ENCODE measurements at regions not wholly inside any gene's neighbourhood (a gene's known extent, or its start where the extent isn't known, plus 50 kb on each side); places are given as distances from the start of the nearest gene placed in this dataset.

- Histone ChIP-seq H3K27me3 (ENCODE audit: control insufficient read depth, insufficient read depth, low read length) (peaks cover 23% of the 10 kb centered on the region), H3K4me1 (ENCODE audit: control insufficient read depth, insufficient read depth, low read length) (peaks cover 32% of the 10 kb centered on the region), H3K9ac (ENCODE audit: low read depth, low read length) (no peak overlapping the region), H3K9me3 (ENCODE audit: control insufficient read depth, insufficient read depth, low read length) (no peaks in the 10 kb centered on the region), H3K36me3 (ENCODE audit: control insufficient read depth, insufficient read depth, low read length) (no peaks in the 10 kb centered on the region), H3K4me3 (ENCODE audit: low read depth, low read length) (no peak overlapping the region), H3K27ac (ENCODE audit: low read depth, low read length) (no peak overlapping the region)
Measured at GRCh38 chr1:56433056-56433577, 146.2 kb downstream of the PLPP3 start.

- Histone ChIP-seq H3K9me3 (ENCODE audit: control insufficient read depth, insufficient read depth, low read length) (no peaks in the 10 kb centered on the region), H3K9ac (ENCODE audit: low read depth, low read length) (no peak overlapping the region), H3K36me3 (ENCODE audit: control insufficient read depth, insufficient read depth, low read length) (no peaks in the 10 kb centered on the region), H3K4me1 (ENCODE audit: control insufficient read depth, insufficient read depth, low read length) (peaks cover 26% of the 10 kb centered on the region), H3K27ac (ENCODE audit: low read depth, low read length) (no peak overlapping the region), H3K27me3 (ENCODE audit: control insufficient read depth, insufficient read depth, low read length) (peaks cover 23% of the 10 kb centered on the region), H3K4me3 (ENCODE audit: low read depth, low read length) (no peak overlapping the region)
Measured at GRCh38 chr1:56432166-56432971, 147.0 kb downstream of the PLPP3 start.

GRCh38 chr1:56430141-56430839 lies 149.1 kb downstream of the PLPP3 start:
- Histone ChIP-seq H3K27me3 (ENCODE audit: control insufficient read depth, insufficient read depth, low read length) (peaks cover 17% of the 10 kb centered on the region), H3K9ac (ENCODE audit: low read depth, low read length) (no peak overlapping the region), H3K9me3 (ENCODE audit: control insufficient read depth, insufficient read depth, low read length) (no peaks in the 10 kb centered on the region), H3K36me3 (ENCODE audit: control insufficient read depth, insufficient read depth, low read length) (no peaks in the 10 kb centered on the region), H3K4me3 (ENCODE audit: low read depth, low read length) (no peak overlapping the region), H3K27ac (ENCODE audit: low read depth, low read length) (no peak overlapping the region), H3K4me1 (ENCODE audit: control insufficient read depth, insufficient read depth, low read length) (peaks cover 7% of the 10 kb centered on the region; the same call in 1 of the 2 replicates)

GRCh38 chr1:56429288-56429687 lies 150.1 kb downstream of the PLPP3 start:
- Histone ChIP-seq H3K9ac (ENCODE audit: low read depth, low read length) (no peak overlapping the region), H3K36me3 (ENCODE audit: control insufficient read depth, insufficient read depth, low read length) (no peaks in the 10 kb centered on the region), H3K4me1 (ENCODE audit: control insufficient read depth, insufficient read depth, low read length) (peaks cover 12% of the 10 kb centered on the region; the same call in 1 of the 2 replicates), H3K27me3 (ENCODE audit: control insufficient read depth, insufficient read depth, low read length) (peaks cover 8% of the 10 kb centered on the region), H3K4me3 (ENCODE audit: low read depth, low read length) (no peak overlapping the region), H3K27ac (ENCODE audit: low read depth, low read length) (no peak overlapping the region), H3K9me3 (ENCODE audit: control insufficient read depth, insufficient read depth, low read length) (no peaks in the 10 kb centered on the region)

- H3K36me3 ChIP-seq (ENCODE audit: control insufficient read depth, insufficient read depth, low read length) = no peaks in the 10 kb centered on the region
- no peak overlapping the region for H3K9ac ChIP-seq (ENCODE audit: low read depth, low read length)
- no peaks in the 10 kb centered on the region for H3K9me3 ChIP-seq (ENCODE audit: control insufficient read depth, insufficient read depth, low read length)
- no peaks in the 10 kb centered on the region for H3K27me3 ChIP-seq (ENCODE audit: control insufficient read depth, insufficient read depth, low read length)
- H3K27ac ChIP-seq (ENCODE audit: low read depth, low read length) = no peak overlapping the region
- peaks cover 7% of the 10 kb centered on the region; the same call in 1 of the 2 replicates for H3K4me1 ChIP-seq (ENCODE audit: control insufficient read depth, insufficient read depth, low read length)
- H3K4me3 ChIP-seq (ENCODE audit: low read depth, low read length) = no peak overlapping the region
Measured at GRCh38 chr1:56426587-56427381, 152.6 kb downstream of the PLPP3 start.

GRCh38 chr1:56425494-56426037 lies 153.8 kb downstream of the PLPP3 start:
- Histone ChIP-seq H3K27ac (ENCODE audit: low read depth, low read length) (no peak overlapping the region), H3K9me3 (ENCODE audit: control insufficient read depth, insufficient read depth, low read length) (no peaks in the 10 kb centered on the region), H3K4me1 (ENCODE audit: control insufficient read depth, insufficient read depth, low read length) (peaks cover 7% of the 10 kb centered on the region; the same call in 1 of the 2 replicates), H3K36me3 (ENCODE audit: control insufficient read depth, insufficient read depth, low read length) (no peaks in the 10 kb centered on the region), H3K9ac (ENCODE audit: low read depth, low read length) (no peak overlapping the region), H3K27me3 (ENCODE audit: control insufficient read depth, insufficient read depth, low read length) (no peaks in the 10 kb centered on the region), H3K4me3 (ENCODE audit: low read depth, low read length) (no peak overlapping the region)

GRCh38 chr1:56424744-56425493 lies 154.4 kb downstream of the PLPP3 start:
- no peaks in the 10 kb centered on the region for H3K36me3 ChIP-seq (ENCODE audit: control insufficient read depth, insufficient read depth, low read length)
- H3K4me1 ChIP-seq (ENCODE audit: control insufficient read depth, insufficient read depth, low read length) = peaks cover 7% of the 10 kb centered on the region; the same call in 1 of the 2 replicates
- no peaks in the 10 kb centered on the region for H3K27me3 ChIP-seq (ENCODE audit: control insufficient read depth, insufficient read depth, low read length)
- H3K4me3 ChIP-seq (ENCODE audit: low read depth, low read length) = no peak overlapping the region
- H3K9me3 ChIP-seq (ENCODE audit: control insufficient read depth, insufficient read depth, low read length) = no peaks in the 10 kb centered on the region
- H3K9ac ChIP-seq (ENCODE audit: low read depth, low read length) = no peak overlapping the region
- no peak overlapping the region for H3K27ac ChIP-seq (ENCODE audit: low read depth, low read length)

GRCh38 chr1:56423716-56424115 lies 155.6 kb downstream of the PLPP3 start:
- H3K9ac ChIP-seq (ENCODE audit: low read depth, low read length) = no peak overlapping the region
- H3K27me3 ChIP-seq (ENCODE audit: control insufficient read depth, insufficient read depth, low read length) = no peaks in the 10 kb centered on the region
- H3K4me1 ChIP-seq (ENCODE audit: control insufficient read depth, insufficient read depth, low read length) = peaks cover 7% of the 10 kb centered on the region; the same call in 1 of the 2 replicates
- no peaks in the 10 kb centered on the region for H3K36me3 ChIP-seq (ENCODE audit: control insufficient read depth, insufficient read depth, low read length)
- H3K4me3 ChIP-seq (ENCODE audit: low read depth, low read length) = no peak overlapping the region
- no peaks in the 10 kb centered on the region for H3K9me3 ChIP-seq (ENCODE audit: control insufficient read depth, insufficient read depth, low read length)
- H3K27ac ChIP-seq (ENCODE audit: low read depth, low read length) = no peak overlapping the region

- H3K4me3 ChIP-seq (ENCODE audit: low read depth, low read length) = no peak overlapping the region
- H3K36me3 ChIP-seq (ENCODE audit: control insufficient read depth, insufficient read depth, low read length) = no peaks in the 10 kb centered on the region
- no peaks in the 10 kb centered on the region for H3K9me3 ChIP-seq (ENCODE audit: control insufficient read depth, insufficient read depth, low read length)
- peaks cover 3% of the 10 kb centered on the region; the same call in 1 of the 2 replicates for H3K4me1 ChIP-seq (ENCODE audit: control insufficient read depth, insufficient read depth, low read length)
- H3K27ac ChIP-seq (ENCODE audit: low read depth, low read length) = peak overlapping the region; percentile 10
- no peak overlapping the region for H3K9ac ChIP-seq (ENCODE audit: low read depth, low read length)
- H3K27me3 ChIP-seq (ENCODE audit: control insufficient read depth, insufficient read depth, low read length) = no peaks in the 10 kb centered on the region
Measured at GRCh38 chr1:56418151-56418631, 161.2 kb downstream of the PLPP3 start.

- no peaks in the 10 kb centered on the region for H3K27me3 ChIP-seq (ENCODE audit: control insufficient read depth, insufficient read depth, low read length)
- no peak overlapping the region for H3K9ac ChIP-seq (ENCODE audit: low read depth, low read length)
- H3K4me3 ChIP-seq (ENCODE audit: low read depth, low read length) = no peak overlapping the region
- no peaks in the 10 kb centered on the region for H3K9me3 ChIP-seq (ENCODE audit: control insufficient read depth, insufficient read depth, low read length)
- peak overlapping the region; percentile 10 for H3K27ac ChIP-seq (ENCODE audit: low read depth, low read length)
- peaks cover 3% of the 10 kb centered on the region; the same call in 1 of the 2 replicates for H3K4me1 ChIP-seq (ENCODE audit: control insufficient read depth, insufficient read depth, low read length)
- H3K36me3 ChIP-seq (ENCODE audit: control insufficient read depth, insufficient read depth, low read length) = no peaks in the 10 kb centered on the region
Measured at GRCh38 chr1:56417646-56418045, 161.7 kb downstream of the PLPP3 start.

Data from HUES48 (cell line).